Renal cortical epithelial cell (primary cell): ENCODE measurements at regions not wholly inside any gene's neighbourhood (a gene's known extent, or its start where the extent isn't known, plus 50 kb on each side); places are given as distances from the start of the nearest gene placed in this dataset.
"Not testable (repeated sequence)": the region's sequence is repeated elsewhere in the genome, so short reads cannot be mapped to it uniquely, and the experiment has no call there.

Experiments used
- DNase-seq: peaks from one replicate; pipeline ENCODE4 v3.0.0-alpha.2; 2011; ENCODE audit warnings: low read depth

GRCh38 chr12:96085475-96085874, 50.1 kb upstream of the LTA4H start:
- no peak for DNase-seq

- not testable (repeated sequence) for DNase-seq
Measured at GRCh38 chr12:96086190-96086589, 50.8 kb upstream of the LTA4H start.

DNA sequence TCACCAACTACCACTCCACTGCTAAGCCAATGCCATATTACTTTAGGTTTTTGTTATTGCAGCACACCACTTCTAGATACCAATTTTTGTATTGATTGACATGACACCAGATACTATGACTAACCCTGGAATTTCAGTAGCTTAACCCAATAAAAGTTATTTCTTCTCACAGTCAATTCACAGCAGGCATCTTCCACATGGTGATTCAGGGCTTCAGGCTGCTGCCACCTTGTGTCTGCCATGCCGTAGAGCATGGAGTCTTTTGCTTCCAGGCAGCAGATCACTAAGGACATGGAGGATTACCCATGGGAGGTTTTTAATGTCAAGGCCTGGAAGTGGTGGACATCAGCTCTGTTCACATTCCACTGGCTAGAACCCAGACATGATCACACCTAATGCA, 56.4 kb upstream of the LTA4H start:
- no peak for DNase-seq

DNA sequence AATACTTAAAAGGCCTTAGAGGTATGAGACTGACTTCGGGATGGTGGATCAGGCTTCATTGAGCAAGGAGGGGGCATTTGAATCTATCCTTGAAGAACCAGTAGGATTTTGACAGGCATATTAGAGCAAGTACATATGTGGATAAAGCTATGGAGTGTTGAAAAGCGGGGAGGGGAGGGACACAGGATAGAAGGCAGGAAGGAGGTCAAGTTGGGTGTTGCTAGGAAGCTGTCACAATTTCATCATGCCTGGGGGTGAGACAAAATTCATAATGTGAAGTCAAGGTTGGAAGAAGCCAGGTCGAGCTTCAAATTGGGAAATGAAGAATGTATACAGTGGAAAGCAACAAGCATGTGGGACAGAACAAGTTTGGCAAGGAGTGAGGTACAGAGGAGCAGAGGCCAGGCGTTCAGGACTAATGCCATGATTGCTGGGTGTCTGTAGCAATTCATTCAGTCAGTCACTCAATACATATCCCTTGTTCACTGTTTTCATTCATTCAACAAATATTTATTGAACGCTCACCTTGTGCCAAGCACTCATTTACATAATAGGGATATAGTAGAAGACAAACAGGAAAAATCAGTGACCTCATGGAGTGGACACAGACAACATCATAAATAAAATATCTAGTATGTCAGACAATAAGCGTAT, 58.3 kb upstream of the LTA4H start:
- no peak for DNase-seq

GRCh38 chr12:96094201-96094600, 58.8 kb upstream of the LTA4H start:
- peak; percentile 38 for DNase-seq

GRCh38 chr12:96098631-96099030, 63.2 kb upstream of the LTA4H start:
- no peak for DNase-seq

GRCh38 chr12:96099421-96099820, 64.0 kb upstream of the LTA4H start:
- DNase-seq, result no peak

DNA sequence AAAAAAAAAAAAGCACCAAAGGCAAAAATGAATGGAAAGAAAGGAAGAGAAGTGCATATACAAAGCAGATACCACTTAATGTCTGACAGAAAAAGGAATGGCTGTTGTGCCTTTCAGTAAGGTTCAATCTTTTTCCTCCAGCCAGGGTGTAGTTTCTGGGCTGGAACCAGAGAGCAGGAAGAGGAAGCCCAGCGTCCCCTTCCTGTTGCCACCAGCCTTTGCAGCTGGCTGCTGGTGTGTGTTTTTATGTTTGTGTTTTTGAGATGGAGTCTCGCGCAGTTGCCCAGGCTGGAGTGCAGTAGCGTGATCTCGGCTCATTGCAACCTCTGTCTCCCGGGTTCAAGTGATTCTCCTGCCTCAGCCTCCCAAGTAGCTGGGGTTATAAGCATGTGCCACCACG, 64.6 kb upstream of the LTA4H start:
- DNase-seq, result no peak

DNA sequence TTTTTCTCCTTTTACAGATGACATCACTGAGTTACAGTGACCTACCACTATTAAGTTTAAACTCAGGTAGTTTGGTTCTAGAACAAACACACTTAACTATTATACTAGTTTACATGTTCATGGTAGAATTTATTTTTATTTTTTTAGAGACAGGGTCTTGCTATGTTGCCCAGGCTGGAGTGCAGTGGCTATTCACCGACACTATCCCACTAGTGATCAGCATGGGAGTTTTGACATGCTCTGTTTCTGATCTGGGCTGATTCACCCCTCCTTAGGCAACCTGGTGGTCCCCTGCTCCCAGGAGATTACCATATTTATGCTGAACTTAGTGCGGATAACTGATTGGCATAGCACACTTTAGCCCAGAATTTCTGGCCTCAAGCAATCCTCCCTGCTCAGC, 66.4 kb upstream of the LTA4H start:
- DNase-seq, result no peak

DNA sequence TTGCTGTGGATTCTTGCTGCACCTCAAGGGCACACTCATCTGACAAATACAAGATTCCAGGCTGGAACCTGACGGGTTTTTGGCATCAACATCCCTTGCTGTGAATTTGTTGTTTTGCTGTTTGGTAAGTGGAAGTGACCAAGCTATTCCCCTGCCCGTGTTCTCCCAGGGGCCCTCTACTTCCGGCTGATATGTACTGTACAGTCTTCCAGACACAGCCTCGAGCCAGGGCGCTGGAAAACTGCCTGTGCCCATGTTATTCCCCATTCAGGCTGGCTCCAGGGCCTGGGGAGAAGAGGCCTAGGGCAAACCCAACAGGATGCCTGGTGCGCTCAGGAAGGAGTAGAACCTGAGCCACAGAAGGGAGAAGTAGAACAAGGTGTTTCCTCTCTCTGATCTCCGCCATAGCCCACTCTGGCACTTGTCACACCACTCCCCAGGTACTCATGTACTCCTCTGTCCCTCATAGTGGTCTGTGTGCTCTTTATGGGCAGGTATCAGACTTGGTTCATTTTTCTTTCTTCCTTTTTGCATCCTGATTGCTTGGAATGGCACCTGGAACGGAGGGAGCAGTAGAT, 67.8 kb upstream of the LTA4H start:
- no peak for DNase-seq

- no peak for DNase-seq
Measured at GRCh38 chr12:96104566-96104965, 69.2 kb upstream of the LTA4H start.

DNA sequence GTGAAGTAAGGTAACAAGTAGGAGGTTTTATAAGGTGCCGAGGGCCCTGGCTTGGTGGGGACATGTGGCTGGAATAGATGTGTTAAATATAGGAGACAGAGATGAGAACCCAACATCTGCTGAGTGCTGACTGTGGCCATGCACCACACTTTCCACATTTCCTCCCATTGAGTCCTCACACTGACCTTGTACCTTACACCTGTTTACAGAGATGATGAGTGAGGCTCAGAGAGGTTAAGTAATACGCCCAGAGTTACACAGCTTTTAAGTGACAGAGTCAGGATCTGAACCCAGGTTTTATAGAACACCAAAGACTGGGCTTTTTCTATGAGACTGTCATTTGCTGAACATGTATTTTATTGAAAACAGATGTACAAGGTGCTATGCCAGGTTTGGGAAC, 70.8 kb upstream of the LTA4H start:
- DNase-seq, result no peak

DNA sequence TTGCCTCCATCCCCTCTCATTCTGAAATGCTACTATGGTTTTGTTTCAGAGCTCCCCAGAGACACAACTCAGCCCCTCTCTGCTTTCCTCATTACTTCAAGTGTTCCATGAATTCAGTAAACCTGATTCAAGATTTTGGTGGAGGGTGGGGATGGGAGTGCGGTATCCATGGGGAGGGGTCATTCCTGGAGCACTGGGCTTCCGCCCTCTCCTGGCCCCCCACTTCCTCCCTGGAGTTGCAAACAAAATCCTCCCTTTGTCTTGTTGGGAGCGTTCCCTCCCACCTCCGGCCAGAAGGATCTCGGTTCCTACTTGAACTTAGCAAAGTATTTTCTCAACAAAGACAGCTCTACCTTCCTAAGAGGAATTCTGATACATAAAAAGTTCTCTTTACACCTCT, 71.8 kb upstream of the LTA4H start:
- DNase-seq, result no peak

DNA sequence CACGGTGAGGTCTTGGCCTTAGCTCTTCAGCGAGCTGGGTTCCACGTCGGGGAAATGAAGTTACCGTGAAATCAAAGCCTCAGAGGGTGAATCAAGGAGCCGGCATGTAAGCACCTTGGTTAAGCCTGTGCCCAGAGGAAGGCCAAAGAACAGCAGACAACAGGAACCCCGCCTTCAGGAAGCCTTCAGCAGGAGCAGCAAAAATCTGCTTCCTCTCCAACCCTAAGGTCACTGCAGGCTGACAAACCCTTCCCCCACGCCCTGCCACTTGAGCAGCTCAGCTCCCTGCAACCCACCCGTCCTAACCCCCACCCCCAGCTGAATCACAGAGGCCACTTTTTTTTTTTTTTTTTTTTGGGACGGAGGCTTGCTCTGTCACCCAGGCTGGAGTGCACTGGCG, 72.9 kb upstream of the LTA4H start:
- no peak for DNase-seq

GRCh38 chr12:96108941-96109340, 73.6 kb upstream of the LTA4H start:
- not testable (repeated sequence) for DNase-seq

DNA sequence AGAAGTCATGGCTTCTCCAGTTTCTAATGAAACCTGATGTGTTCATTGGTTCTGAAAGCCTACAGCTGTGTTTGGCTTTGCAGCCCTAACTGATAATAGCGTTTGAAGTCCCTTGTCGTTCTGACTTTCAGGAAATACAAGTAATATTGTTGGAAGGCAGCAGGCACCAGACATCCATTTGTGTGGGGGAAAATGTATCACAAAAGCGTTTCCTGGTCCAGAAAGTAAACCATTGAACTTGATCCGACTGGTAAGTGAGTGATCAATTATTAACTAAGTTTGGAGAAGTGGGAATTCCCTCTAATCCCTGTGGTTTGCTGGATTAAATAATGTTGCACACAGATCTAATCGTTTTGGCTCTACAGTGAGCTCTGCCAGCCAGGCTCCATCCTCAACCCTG, 77.3 kb upstream of the LTA4H start:
- peak; percentile 45 for DNase-seq

DNA sequence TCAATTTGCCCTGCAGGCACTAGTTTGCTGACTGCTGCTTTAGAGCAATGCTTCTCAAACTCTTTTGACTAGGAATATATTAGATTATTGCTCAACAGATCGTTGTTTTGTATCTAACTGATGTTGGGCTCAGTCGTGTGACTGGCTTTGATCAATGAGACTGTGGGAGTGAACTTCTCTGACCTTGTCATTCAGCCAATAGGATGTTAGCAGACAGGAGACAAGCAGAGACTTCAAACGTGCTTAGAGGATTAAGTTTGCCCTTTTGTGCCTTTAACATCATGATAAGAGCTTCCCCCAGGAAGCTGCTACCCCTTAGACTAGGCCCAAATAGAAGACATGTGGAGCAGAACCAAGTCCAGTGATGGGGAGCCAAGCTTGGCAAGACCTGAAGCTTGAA, 76.7 kb upstream of the ELK3 start:
- DNase-seq, result no peak

DNA sequence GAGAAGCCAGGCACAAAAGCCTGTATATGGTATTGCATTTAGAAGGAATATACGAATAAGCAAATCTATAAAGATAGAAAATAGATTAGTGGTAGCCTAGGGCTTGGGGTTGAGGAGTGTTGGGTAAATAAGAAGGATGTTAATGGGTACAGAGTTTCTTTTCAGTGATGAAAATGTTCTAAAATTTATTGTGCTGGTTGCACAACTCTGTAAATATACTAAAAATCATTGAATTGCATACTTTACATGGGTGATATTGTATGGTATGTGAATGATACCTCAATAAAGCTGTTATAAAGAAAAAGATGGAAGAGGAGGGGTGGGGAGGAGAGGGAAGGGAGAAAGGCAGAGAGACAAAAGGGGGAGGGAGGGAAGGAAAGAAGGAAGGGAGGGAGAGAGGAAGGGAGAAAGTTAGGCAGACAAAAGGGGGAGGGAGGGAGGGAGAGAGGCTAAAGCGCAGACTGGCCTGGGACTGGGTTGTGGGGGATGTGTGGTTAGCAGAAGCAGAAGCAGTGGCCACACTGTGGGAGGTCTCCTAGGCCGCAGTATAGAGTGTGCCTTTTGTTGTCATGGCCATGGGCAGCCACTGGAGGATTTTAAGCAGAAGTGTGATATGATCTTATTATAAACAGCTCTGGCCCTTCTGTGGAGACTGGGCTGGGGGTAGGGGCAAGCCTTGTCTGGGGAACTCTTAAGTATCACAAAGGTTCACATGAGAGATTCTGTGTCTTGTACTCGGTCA, 73.6 kb upstream of the ELK3 start:
- DNase-seq, result no peak

GRCh38 chr12:96121271-96121711, 72.9 kb upstream of the ELK3 start:
- DNase-seq, result peak; percentile 26

- not testable (repeated sequence) for DNase-seq
Measured at GRCh38 chr12:96128292-96128691, 65.9 kb upstream of the ELK3 start.

- no peak for DNase-seq
Measured at GRCh38 chr12:96130396-96131059, 63.6 kb upstream of the ELK3 start.

DNA sequence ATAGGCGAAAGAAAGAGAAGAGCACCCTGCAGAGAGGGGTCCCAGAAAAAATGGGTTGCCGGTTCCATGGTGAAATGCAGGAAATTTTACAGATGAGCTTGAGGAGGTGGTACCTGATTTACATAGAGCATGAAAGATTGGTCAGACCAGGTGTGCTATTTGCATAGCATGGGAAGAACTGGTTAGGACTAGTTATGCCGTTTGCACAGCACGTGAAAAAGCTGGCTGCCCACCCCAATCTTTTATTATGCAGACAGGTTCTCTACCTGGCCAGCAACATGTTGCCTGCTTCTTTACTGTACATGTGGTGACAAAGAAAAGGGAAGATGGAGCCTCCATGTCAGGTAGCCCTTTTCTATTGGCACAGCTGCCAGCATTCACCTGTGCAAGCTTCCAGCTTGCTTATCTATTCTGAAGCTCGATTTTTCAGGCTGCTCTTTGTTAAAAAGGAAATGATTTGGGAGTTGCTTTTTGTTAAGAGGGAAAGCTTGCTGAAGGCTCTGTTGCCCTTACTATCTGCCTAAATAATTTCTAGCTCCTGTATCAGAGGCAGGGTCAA, 62.9 kb upstream of the ELK3 start:
- no peak for DNase-seq
